ENCODE measurements at regions not wholly inside any gene's neighbourhood (a gene's known extent, or its start where the extent isn't known, plus 50 kb on each side); places are given as distances from the start of the nearest gene placed in this dataset.

DNA sequence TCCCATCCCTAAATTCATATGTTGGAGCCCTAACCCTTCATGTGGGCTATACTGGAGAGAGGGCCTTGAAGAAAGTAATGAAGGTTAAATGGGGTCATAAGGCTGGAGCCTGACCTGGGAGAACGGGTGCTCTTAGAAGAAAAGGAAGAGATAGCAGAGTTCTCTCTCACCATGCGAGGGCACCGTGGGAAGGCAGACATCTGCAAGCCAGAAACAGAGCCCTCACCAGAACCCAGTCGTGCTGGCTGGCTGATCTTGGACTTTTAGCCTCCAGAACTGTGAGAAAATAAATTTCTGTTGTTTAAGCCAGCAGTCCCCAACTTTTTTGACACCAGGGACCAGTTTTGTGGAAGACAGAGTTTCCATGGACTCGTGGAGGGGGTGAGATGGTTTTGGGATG is 149.3 kb downstream of the ATP23 start:
- H3K9me3 ChIP-seq (ENCODE audit: insufficient read depth, low read length, severe bottlenecking), result no peaks in the 10 kb centered on the region
- no peaks in the 10 kb centered on the region for H3K79me2 ChIP-seq (ENCODE audit: insufficient read depth, low read length)
- no peaks in the 10 kb centered on the region for H3K4me1 ChIP-seq (ENCODE audit: insufficient read depth, low read length)
- H3K4me2 ChIP-seq (ENCODE audit: insufficient read depth, low read length), result no peak overlapping the region
- ATAC-seq (ENCODE audit: insufficient read depth, low read depth) (no peak), DNase-seq (no peak)
- no peaks in the 10 kb centered on the region for H4K20me1 ChIP-seq (ENCODE audit: insufficient read depth, low read length)
- H3K27ac ChIP-seq (ENCODE audit: low read length), result no peak overlapping the region
- H2AFZ ChIP-seq (ENCODE audit: low read depth, low read length), result no peak overlapping the region
- no peak overlapping the region for H3K9ac ChIP-seq (ENCODE audit: low read depth, low read length)
- H3K36me3 ChIP-seq (ENCODE audit: insufficient read depth, low read length), result no peaks in the 10 kb centered on the region
- no peak overlapping the region for H3K4me3 ChIP-seq (ENCODE audit: low read depth in 1 of 2, low read length in 2 of 2)
- peaks cover 8% of the 10 kb centered on the region for H3K27me3 ChIP-seq (ENCODE audit: insufficient read depth, low read length, poor library complexity)
- TF ChIP-seq CTCF (IDR thresholded peaks at IDR 0.05; ENCODE audit: borderline replicate concordance, extremely low read depth, low read length, poor library complexity, severe bottlenecking) (no peak), EZH2 (IDR thresholded peaks at IDR 0.05; ENCODE audit: borderline replicate concordance, low read depth, low read length, severe bottlenecking) (no peak)

- H2AFZ ChIP-seq (ENCODE audit: low read depth, low read length), result no peak overlapping the region
- no peak for ATAC-seq (ENCODE audit: insufficient read depth, low read depth)
- no peaks in the 10 kb centered on the region for H3K9me3 ChIP-seq (ENCODE audit: insufficient read depth, low read length, severe bottlenecking)
- TF ChIP-seq CTCF (IDR thresholded peaks at IDR 0.05; ENCODE audit: borderline replicate concordance, extremely low read depth, low read length, poor library complexity, severe bottlenecking), result no peak
- TF ChIP-seq EZH2 (IDR thresholded peaks at IDR 0.05; ENCODE audit: borderline replicate concordance, low read depth, low read length, severe bottlenecking), result no peak
- no peaks in the 10 kb centered on the region for H3K79me2 ChIP-seq (ENCODE audit: insufficient read depth, low read length)
- H3K36me3 ChIP-seq (ENCODE audit: insufficient read depth, low read length), result no peaks in the 10 kb centered on the region
- H3K27ac ChIP-seq (ENCODE audit: low read length), result no peak overlapping the region
- peaks cover 5% of the 10 kb centered on the region for H3K27me3 ChIP-seq (ENCODE audit: insufficient read depth, low read length, poor library complexity)
- no peak overlapping the region for H3K4me2 ChIP-seq (ENCODE audit: insufficient read depth, low read length)
- no peak overlapping the region for H3K4me3 ChIP-seq (ENCODE audit: low read depth in 1 of 2, low read length in 2 of 2)
- no peaks in the 10 kb centered on the region for H4K20me1 ChIP-seq (ENCODE audit: insufficient read depth, low read length)
- H3K9ac ChIP-seq (ENCODE audit: low read depth, low read length), result no peak overlapping the region
- no peak for DNase-seq
- no peaks in the 10 kb centered on the region for H3K4me1 ChIP-seq (ENCODE audit: insufficient read depth, low read length)
Measured at GRCh38 chr12:58095002-58095401, 153.6 kb downstream of the ATP23 start.

DNA sequence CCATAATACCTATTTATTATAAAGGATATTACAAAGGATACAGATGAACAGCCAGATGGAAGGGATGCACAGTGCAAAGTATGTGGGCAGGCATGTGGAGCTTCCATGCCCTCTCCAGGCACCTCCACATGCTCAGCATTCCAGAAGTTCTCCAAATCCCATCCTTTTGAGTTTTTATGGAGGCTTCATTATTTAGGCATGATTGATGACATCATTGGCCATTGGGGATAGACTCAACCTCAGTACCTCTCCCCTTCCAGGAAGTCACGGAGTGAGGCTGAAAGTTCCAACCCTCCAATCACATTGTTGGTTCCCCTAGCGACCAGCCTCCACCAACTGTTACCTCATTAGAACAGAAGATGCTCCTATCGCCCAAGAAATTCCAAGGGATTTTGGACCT is 156.4 kb downstream of the ATP23 start:
- Histone ChIP-seq H3K36me3 (ENCODE audit: insufficient read depth, low read length) (no peaks in the 10 kb centered on the region), H2AFZ (ENCODE audit: low read depth, low read length) (no peak overlapping the region), H3K9ac (ENCODE audit: low read depth, low read length) (no peak overlapping the region), H3K27ac (ENCODE audit: low read length) (no peak overlapping the region), H4K20me1 (ENCODE audit: insufficient read depth, low read length) (no peaks in the 10 kb centered on the region), H3K4me2 (ENCODE audit: insufficient read depth, low read length) (no peak overlapping the region), H3K9me3 (ENCODE audit: insufficient read depth, low read length, severe bottlenecking) (no peaks in the 10 kb centered on the region), H3K27me3 (ENCODE audit: insufficient read depth, low read length, poor library complexity) (no peaks in the 10 kb centered on the region), H3K79me2 (ENCODE audit: insufficient read depth, low read length) (no peaks in the 10 kb centered on the region), H3K4me1 (ENCODE audit: insufficient read depth, low read length) (no peaks in the 10 kb centered on the region), H3K4me3 (ENCODE audit: low read depth in 1 of 2, low read length in 2 of 2) (no peak overlapping the region)
- no peak for TF ChIP-seq CTCF (IDR thresholded peaks at IDR 0.05; ENCODE audit: borderline replicate concordance, extremely low read depth, low read length, poor library complexity, severe bottlenecking)
- no peak for TF ChIP-seq EZH2 (IDR thresholded peaks at IDR 0.05; ENCODE audit: borderline replicate concordance, low read depth, low read length, severe bottlenecking)
- DNase-seq (no peak), ATAC-seq (ENCODE audit: insufficient read depth, low read depth) (no peak)

DNA sequence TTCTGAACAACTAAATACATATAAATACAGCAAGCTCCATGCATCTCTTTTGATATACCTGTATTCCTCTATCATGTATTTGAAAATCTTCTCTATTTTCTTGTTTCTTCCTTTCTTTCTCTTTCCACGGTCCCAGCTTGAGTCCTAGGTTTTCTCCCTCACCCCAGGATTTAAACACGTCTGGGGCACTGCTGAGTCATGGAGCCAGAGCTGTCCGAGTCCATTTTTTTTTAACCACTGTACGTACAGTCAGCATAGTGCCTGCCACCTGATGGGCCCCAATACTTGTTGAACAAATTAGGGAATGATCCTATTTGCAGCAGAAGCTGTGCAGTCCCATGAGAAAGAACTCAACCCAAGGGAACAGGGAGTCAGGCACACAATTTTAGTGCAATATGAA is 158.1 kb downstream of the ATP23 start:
- Histone ChIP-seq H3K4me3 (ENCODE audit: low read depth in 1 of 2, low read length in 2 of 2) (no peak overlapping the region), H2AFZ (ENCODE audit: low read depth, low read length) (no peak overlapping the region), H3K4me1 (ENCODE audit: insufficient read depth, low read length) (no peaks in the 10 kb centered on the region), H4K20me1 (ENCODE audit: insufficient read depth, low read length) (no peaks in the 10 kb centered on the region), H3K79me2 (ENCODE audit: insufficient read depth, low read length) (no peaks in the 10 kb centered on the region), H3K4me2 (ENCODE audit: insufficient read depth, low read length) (no peak overlapping the region), H3K27ac (ENCODE audit: low read length) (no peak overlapping the region), H3K9ac (ENCODE audit: low read depth, low read length) (no peak overlapping the region), H3K9me3 (ENCODE audit: insufficient read depth, low read length, severe bottlenecking) (no peaks in the 10 kb centered on the region), H3K36me3 (ENCODE audit: insufficient read depth, low read length) (no peaks in the 10 kb centered on the region), H3K27me3 (ENCODE audit: insufficient read depth, low read length, poor library complexity) (no peaks in the 10 kb centered on the region)
- DNase-seq, result no peak
- TF ChIP-seq CTCF (IDR thresholded peaks at IDR 0.05; ENCODE audit: borderline replicate concordance, extremely low read depth, low read length, poor library complexity, severe bottlenecking), result no peak
- TF ChIP-seq EZH2 (IDR thresholded peaks at IDR 0.05; ENCODE audit: borderline replicate concordance, low read depth, low read length, severe bottlenecking), result no peak
- ATAC-seq (ENCODE audit: insufficient read depth, low read depth), result no peak
